Endothelial cell of umbilical vein (primary cell): ENCODE measurements at regions not wholly inside any gene's neighbourhood (a gene's known extent, or its start where the extent isn't known, plus 50 kb on each side); places are given as distances from the start of the nearest gene placed in this dataset.

ENCODE experiments used
- BruUV-seq: library from RNA; stranded (reverse); fragments of 400-500 nt; replicated peaks from 2 replicates; lab custom pipeline; 2021; lab: Mats Ljungman, UMichigan
- CTCF ChIA-PET: fragments of 300-600, 350-600 bp; sonication (Branson Sonifier 250); formaldehyde crosslinking; loops from one replicate; lab custom pipeline; 2021; ENCODE audit warnings: antibody characterized with exemption, inconsistent platforms; lab: Charles Lee
- POLR2A ChIA-PET: fragments of 300-600, 350-600 bp; sonication (Branson Sonifier 250); formaldehyde crosslinking; loops from one replicate; lab custom pipeline; 2021; ENCODE audit warnings: antibody characterized with exemption, inconsistent platforms; lab: Charles Lee
- DNase-seq: peaks from one replicate; pipeline ENCODE4 v3.0.0-alpha.2; 2011; ENCODE audit warnings: low read depth, low spot score
- FAIRE-seq: peaks from 2 replicates; lab custom pipeline; 2011; peaks lifted over from hg19 to GRCh38; lab: Jason Lieb, UNC
- H2AFZ ChIP-seq: 2 replicates; pipeline ENCODE4 v1.6.0; 2012; ENCODE audit warnings: low read depth, low read length, control low read depth, inconsistent platforms
- H3K27ac ChIP-seq: 2 replicates; pipeline ENCODE4 v1.5.1; 2011; ENCODE audit warnings: low read depth, mild to moderate bottlenecking, control low read depth, low read length, moderate library complexity; ENCODE audit not compliant: insufficient read depth
- H3K27me3 ChIP-seq, 2 experiments: 2 replicates each; pipeline versions ENCODE4 v1.6.0 to v1.6.1; 2011; ENCODE audit warnings: low read length in 2 of 2, mixed read lengths in 1 of 2; ENCODE audit not compliant: control insufficient read depth in 2 of 2, insufficient read depth in 2 of 2
- H3K36me3 ChIP-seq, 2 experiments: 2 replicates in 1 of 2; 3 replicates in 1 of 2; pipeline ENCODE4 v1.5.1; 2011; ENCODE audit warnings: low read length in 2 of 2, mild to moderate bottlenecking in 1 of 2, moderate library complexity in 1 of 2; ENCODE audit not compliant: control insufficient read depth in 2 of 2, insufficient read depth in 2 of 2; ENCODE audit errors: extremely low read depth in 1 of 2
- H3K4me1 ChIP-seq: 3 replicates; pipeline ENCODE4 v1.5.1; 2011; ENCODE audit warnings: mild to moderate bottlenecking, low read length; ENCODE audit not compliant: control insufficient read depth, insufficient read depth; ENCODE audit errors: extremely low read depth
- H3K4me2 ChIP-seq: 2 replicates; pipeline ENCODE4 v1.6.1; 2011; ENCODE audit warnings: low read length, control low read depth, mixed read lengths; ENCODE audit not compliant: insufficient read depth
- H3K4me3 ChIP-seq, 3 experiments: fragments of 200-600 bp in 1 of 3; sonication (generic), shearing (Covaris generic) in 1 of 3; replicated peaks in 1 of 3; 2 replicates each; pipeline ENCODE4 v1.5.1; 2011 to 2016; ENCODE audit warnings: control low read depth in 3 of 3, low read length in 3 of 3, mild to moderate bottlenecking in 2 of 3, inconsistent platforms in 1 of 3, low read depth in 1 of 3, moderate library complexity in 1 of 3; ENCODE audit not compliant: insufficient read depth in 1 of 3
- H3K79me2 ChIP-seq: 2 replicates; pipeline ENCODE4 v1.6.0; 2012; ENCODE audit warnings: low read length, inconsistent platforms; ENCODE audit not compliant: control insufficient read depth, insufficient read depth
- H3K9ac ChIP-seq: replicated peaks from 2 replicates; pipeline ENCODE3; 2011; ENCODE audit warnings: low read length, control low read depth; ENCODE audit not compliant: insufficient read depth; ENCODE audit errors: extremely low read depth
- H3K9me1 ChIP-seq: replicated peaks from 3 replicates; pipeline ENCODE4 v1.6.0; 2011; ENCODE audit warnings: mild to moderate bottlenecking, low read length; ENCODE audit not compliant: control insufficient read depth, insufficient read depth; ENCODE audit errors: extremely low read depth
- H3K9me3 ChIP-seq: replicated peaks from 2 replicates; pipeline ENCODE4 v1.5.1; 2012; ENCODE audit warnings: low read length, inconsistent platforms; ENCODE audit not compliant: control insufficient read depth, insufficient read depth
- H4K20me1 ChIP-seq: replicated peaks from 2 replicates; pipeline ENCODE3; 2011; ENCODE audit warnings: mild to moderate bottlenecking, low read length; ENCODE audit not compliant: control insufficient read depth, insufficient read depth; ENCODE audit errors: extremely low read depth
- EZH2 ChIP-seq: IDR thresholded peaks from 2 replicates; pipeline ENCODE4 v1.6.1; 2012; ENCODE audit warnings: borderline replicate concordance, low read depth, mild to moderate bottlenecking, moderate library complexity, low read length, inconsistent platforms; ENCODE audit not compliant: severe bottlenecking
- FOS ChIP-seq: IDR thresholded peaks from 2 replicates; pipeline ENCODE4 v1.6.1; 2011; ENCODE audit warnings: mild to moderate bottlenecking, low read length, moderate library complexity, borderline replicate concordance; ENCODE audit not compliant: insufficient read depth
- GATA2 ChIP-seq: IDR thresholded peaks from 2 replicates; pipeline ENCODE4 v1.7.0; 2011; ENCODE audit warnings: low read depth, mild to moderate bottlenecking, moderate library complexity, mixed read lengths, low read length; ENCODE audit not compliant: insufficient read length, insufficient read depth
- JUN ChIP-seq: IDR thresholded peaks from 2 replicates; pipeline ENCODE4 v1.6.1; 2011; ENCODE audit warnings: borderline replicate concordance, low read depth; ENCODE audit not compliant: insufficient read length, insufficient read depth
- MYC ChIP-seq: IDR thresholded peaks from one replicate; pipeline ENCODE4 v1.6.1; 2011; ENCODE audit warnings: mild to moderate bottlenecking, low read depth, low read length
- POLR2A ChIP-seq: IDR thresholded peaks from 2 replicates; pipeline ENCODE4 v1.6.1; 2012; ENCODE audit warnings: low read depth, mild to moderate bottlenecking, control low read depth, low read length
- POLR2AphosphoS5 ChIP-seq: IDR thresholded peaks from 2 replicates; pipeline ENCODE4 v1.6.1; 2012; ENCODE audit warnings: low read depth, mild to moderate bottlenecking, control low read depth, low read length, moderate library complexity; ENCODE audit not compliant: insufficient read depth
- dilution Hi-C: fragments of 300-500 bp; cut with MboI; formaldehyde crosslinking; loops from one replicate; pipeline ENCODE4 v1.15.0; 2019; ENCODE audit warnings: low sequenced_read_pairs; ENCODE audit not compliant: extremely low pct_ligation_motif_present
- intact Hi-C: fragments of 100-400 bp; cut with micrococcal nuclease; formaldehyde crosslinking; loops from one replicate; pipeline ENCODE4 v1.10.0; 2022
- TF ChIP-seq, protein P1 (sequence below), 2 donors: IDR thresholded peaks; 1 replicate in 1 of 2; 2 replicates in 1 of 2; pipeline ENCODE4 v1.5.1; 2011; ENCODE audit warnings: low read length in 2 of 2, mild to moderate bottlenecking in 2 of 2, moderate library complexity in 2 of 2, control low read depth in 1 of 2, inconsistent platforms in 1 of 2, low read depth in 1 of 2; ENCODE audit not compliant: insufficient read depth in 1 of 2; ENCODE audit errors: extremely low read depth in 1 of 2
- TF ChIP-seq, protein P2 (sequence below): IDR thresholded peaks from 2 replicates; pipeline ENCODE4 v1.6.1; 2011; ENCODE audit not compliant: insufficient read depth, insufficient read length

DNA sequence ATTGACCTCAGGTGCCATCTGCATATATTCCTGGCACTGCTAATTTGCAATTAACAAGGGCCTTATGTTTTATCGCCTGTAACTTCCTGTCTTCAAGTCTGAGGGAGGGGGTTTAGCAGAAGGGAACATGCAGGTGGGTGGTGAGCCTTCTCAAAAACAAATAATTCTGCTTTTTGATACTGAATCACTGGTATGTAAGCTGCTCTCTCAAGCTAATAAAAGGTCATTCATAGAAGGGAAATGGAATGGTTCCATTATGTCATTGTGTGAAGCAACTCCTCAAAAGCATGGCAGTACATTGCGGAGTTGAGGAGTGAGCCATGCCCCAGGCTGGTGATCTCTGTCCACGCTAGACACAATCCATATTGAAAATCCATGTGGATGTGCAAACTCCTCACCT lies 414.8 kb upstream of the ID2 start:
- H3K4me3 ChIP-seq = no peak overlapping the region
- no peak overlapping the region for H3K9ac ChIP-seq
- TF ChIP-seq, protein P1, sequence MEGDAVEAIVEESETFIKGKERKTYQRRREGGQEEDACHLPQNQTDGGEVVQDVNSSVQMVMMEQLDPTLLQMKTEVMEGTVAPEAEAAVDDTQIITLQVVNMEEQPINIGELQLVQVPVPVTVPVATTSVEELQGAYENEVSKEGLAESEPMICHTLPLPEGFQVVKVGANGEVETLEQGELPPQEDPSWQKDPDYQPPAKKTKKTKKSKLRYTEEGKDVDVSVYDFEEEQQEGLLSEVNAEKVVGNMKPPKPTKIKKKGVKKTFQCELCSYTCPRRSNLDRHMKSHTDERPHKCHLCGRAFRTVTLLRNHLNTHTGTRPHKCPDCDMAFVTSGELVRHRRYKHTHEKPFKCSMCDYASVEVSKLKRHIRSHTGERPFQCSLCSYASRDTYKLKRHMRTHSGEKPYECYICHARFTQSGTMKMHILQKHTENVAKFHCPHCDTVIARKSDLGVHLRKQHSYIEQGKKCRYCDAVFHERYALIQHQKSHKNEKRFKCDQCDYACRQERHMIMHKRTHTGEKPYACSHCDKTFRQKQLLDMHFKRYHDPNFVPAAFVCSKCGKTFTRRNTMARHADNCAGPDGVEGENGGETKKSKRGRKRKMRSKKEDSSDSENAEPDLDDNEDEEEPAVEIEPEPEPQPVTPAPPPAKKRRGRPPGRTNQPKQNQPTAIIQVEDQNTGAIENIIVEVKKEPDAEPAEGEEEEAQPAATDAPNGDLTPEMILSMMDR (IDR thresholded peaks at IDR 0.05; ENCODE audit: extremely low read depth in 1 of 2, insufficient read depth in 1 of 2, low read depth in 1 of 2, low read length in 2 of 2) = no peak
- no peak for TF ChIP-seq POLR2A
- no peak for TF ChIP-seq JUN
- no peak for TF ChIP-seq FOS
- TF ChIP-seq POLR2AphosphoS5 = no peak
- TF ChIP-seq MYC = no peak
- TF ChIP-seq, protein P2, sequence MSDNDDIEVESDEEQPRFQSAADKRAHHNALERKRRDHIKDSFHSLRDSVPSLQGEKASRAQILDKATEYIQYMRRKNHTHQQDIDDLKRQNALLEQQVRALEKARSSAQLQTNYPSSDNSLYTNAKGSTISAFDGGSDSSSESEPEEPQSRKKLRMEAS = no peak
- no peak for TF ChIP-seq GATA2
- TF ChIP-seq EZH2 = no peak
- FAIRE-seq (no peak), DNase-seq (no peak)
- no peaks in the 10 kb centered on the region for H3K27me3 ChIP-seq
- no TSS peak for BruUV-seq
- dilution Hi-C loops = no loop called here
- ChIA-PET POLR2A (no interaction called here), CTCF (no interaction called here)
- no peak overlapping the region for H3K4me2 ChIP-seq
- H3K9me3 ChIP-seq = peaks cover 2% of the 10 kb centered on the region
- no peaks in the 10 kb centered on the region for H4K20me1 ChIP-seq
- H3K36me3 ChIP-seq = no peaks in the 10 kb centered on the region
- H2AFZ ChIP-seq = no peak overlapping the region
- intact Hi-C loops = no loop called here
- no peak overlapping the region for H3K27ac ChIP-seq
- no peaks in the 10 kb centered on the region for H3K9me1 ChIP-seq
- H3K4me1 ChIP-seq = no peaks in the 10 kb centered on the region
- no peaks in the 10 kb centered on the region for H3K79me2 ChIP-seq
